ENCODE measurements at regions not wholly inside any gene's neighbourhood (a gene's known extent, or its start where the extent isn't known, plus 50 kb on each side); places are given as distances from the start of the nearest gene placed in this dataset.

DNA sequence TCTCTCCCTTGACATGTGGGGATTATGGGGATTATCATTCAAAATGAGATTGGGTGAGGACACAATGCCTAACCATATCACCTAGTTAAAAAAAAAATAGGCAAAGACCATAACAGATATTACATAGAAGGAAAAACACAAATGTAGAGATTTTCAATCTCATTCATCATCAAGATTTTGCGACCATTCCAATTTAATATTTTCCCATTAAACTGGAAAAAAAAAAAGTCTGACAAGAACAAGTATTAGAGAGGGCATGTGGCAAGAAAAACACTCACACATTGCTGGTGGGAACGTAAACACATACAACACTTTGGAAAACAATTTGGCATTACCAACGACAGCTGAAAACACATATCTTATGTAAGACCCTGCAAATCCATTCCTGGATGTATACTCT, 71.0 kb upstream of the MYCN start (continued):
- TF ChIP-seq E2F5 (CRISPR knock-in tag; IDR thresholded peaks at IDR 0.05) (no peak), CREM (CRISPR knock-in tag; IDR thresholded peaks at IDR 0.05) (no peak), FOXJ3 (CRISPR knock-in tag; IDR thresholded peaks at IDR 0.05; ENCODE audit: borderline replicate concordance) (no peak), NR3C1 (CRISPR knock-in tag; conservative IDR thresholded peaks at IDR 0.05; ENCODE audit: low read depth) (no peak), ZBTB21 (CRISPR knock-in tag; IDR thresholded peaks at IDR 0.05; ENCODE audit: borderline replicate concordance) (no peak), OVOL2 (CRISPR knock-in tag; IDR thresholded peaks at IDR 0.05; ENCODE audit: borderline replicate concordance) (no peak), SMAD4 (CRISPR knock-in tag; IDR thresholded peaks at IDR 0.05) (no peak), IRF2 (CRISPR knock-in tag; IDR thresholded peaks at IDR 0.05; ENCODE audit: borderline replicate concordance, low read depth) (no peak), ZNF317 (CRISPR knock-in tag; IDR thresholded peaks at IDR 0.05; ENCODE audit: borderline replicate concordance, low read depth) (no peak)
- TF ChIP-seq, protein P1, sequence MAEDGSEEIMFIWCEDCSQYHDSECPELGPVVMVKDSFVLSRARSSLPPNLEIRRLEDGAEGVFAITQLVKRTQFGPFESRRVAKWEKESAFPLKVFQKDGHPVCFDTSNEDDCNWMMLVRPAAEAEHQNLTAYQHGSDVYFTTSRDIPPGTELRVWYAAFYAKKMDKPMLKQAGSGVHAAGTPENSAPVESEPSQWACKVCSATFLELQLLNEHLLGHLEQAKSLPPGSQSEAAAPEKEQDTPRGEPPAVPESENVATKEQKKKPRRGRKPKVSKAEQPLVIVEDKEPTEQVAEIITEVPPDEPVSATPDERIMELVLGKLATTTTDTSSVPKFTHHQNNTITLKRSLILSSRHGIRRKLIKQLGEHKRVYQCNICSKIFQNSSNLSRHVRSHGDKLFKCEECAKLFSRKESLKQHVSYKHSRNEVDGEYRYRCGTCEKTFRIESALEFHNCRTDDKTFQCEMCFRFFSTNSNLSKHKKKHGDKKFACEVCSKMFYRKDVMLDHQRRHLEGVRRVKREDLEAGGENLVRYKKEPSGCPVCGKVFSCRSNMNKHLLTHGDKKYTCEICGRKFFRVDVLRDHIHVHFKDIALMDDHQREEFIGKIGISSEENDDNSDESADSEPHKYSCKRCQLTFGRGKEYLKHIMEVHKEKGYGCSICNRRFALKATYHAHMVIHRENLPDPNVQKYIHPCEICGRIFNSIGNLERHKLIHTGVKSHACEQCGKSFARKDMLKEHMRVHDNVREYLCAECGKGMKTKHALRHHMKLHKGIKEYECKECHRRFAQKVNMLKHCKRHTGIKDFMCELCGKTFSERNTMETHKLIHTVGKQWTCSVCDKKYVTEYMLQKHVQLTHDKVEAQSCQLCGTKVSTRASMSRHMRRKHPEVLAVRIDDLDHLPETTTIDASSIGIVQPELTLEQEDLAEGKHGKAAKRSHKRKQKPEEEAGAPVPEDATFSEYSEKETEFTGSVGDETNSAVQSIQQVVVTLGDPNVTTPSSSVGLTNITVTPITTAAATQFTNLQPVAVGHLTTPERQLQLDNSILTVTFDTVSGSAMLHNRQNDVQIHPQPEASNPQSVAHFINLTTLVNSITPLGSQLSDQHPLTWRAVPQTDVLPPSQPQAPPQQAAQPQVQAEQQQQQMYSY (CRISPR knock-in tag; IDR thresholded peaks at IDR 0.05) = no peak
- TF ChIP-seq, protein P2, sequence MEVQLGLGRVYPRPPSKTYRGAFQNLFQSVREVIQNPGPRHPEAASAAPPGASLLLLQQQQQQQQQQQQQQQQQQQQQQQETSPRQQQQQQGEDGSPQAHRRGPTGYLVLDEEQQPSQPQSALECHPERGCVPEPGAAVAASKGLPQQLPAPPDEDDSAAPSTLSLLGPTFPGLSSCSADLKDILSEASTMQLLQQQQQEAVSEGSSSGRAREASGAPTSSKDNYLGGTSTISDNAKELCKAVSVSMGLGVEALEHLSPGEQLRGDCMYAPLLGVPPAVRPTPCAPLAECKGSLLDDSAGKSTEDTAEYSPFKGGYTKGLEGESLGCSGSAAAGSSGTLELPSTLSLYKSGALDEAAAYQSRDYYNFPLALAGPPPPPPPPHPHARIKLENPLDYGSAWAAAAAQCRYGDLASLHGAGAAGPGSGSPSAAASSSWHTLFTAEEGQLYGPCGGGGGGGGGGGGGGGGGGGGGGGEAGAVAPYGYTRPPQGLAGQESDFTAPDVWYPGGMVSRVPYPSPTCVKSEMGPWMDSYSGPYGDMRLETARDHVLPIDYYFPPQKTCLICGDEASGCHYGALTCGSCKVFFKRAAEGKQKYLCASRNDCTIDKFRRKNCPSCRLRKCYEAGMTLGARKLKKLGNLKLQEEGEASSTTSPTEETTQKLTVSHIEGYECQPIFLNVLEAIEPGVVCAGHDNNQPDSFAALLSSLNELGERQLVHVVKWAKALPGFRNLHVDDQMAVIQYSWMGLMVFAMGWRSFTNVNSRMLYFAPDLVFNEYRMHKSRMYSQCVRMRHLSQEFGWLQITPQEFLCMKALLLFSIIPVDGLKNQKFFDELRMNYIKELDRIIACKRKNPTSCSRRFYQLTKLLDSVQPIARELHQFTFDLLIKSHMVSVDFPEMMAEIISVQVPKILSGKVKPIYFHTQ (CRISPR knock-in tag; IDR thresholded peaks at IDR 0.05) = no peak
- TF ChIP-seq, protein P3, sequence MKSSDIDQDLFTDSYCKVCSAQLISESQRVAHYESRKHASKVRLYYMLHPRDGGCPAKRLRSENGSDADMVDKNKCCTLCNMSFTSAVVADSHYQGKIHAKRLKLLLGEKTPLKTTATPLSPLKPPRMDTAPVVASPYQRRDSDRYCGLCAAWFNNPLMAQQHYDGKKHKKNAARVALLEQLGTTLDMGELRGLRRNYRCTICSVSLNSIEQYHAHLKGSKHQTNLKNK (CRISPR knock-in tag; IDR thresholded peaks at IDR 0.05) = no peak

DNA sequence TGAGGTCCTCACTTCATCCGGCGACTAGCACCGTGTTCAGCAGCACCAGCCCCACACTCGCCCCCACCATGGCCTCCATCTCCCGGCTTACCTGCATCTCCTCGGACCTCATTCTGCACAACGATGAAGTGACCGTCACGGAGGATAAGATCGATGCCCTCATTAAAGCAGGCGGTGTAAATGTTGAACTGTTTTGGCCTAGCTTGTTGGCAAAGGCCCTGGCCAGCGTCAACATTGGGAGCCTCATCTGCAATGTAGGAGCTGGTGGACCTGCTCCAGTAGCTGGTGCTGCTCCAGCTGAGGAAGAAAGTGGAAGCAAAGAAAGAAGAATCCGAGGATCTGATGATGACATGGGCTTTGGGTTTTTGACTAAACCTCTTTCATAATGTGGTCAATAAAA, 70.5 kb upstream of the MYCN start:
- CTCF ChIA-PET = no interaction called here
- H3K36me3 Mint-ChIP-seq = peaks cover 3% of the 10 kb centered on the region
- H3K4me1 Mint-ChIP-seq = peaks cover 6% of the 10 kb centered on the region
- peaks cover 11% of the 10 kb centered on the region for H3K9me3 Mint-ChIP-seq
- H3K27me3 Mint-ChIP-seq (ENCODE audit: low read depth) = peaks cover 4% of the 10 kb centered on the region; the same call in 1 of the 2 replicates
- ATAC-seq = no peak
- POLR2A ChIA-PET = no interaction called here
- H3K27ac Mint-ChIP-seq = no peak overlapping the region
- no peak for DNase-seq (ENCODE audit: low spot score)
- H3K4me3 Mint-ChIP-seq = no peak overlapping the region
- TF ChIP-seq, protein P1 (CRISPR knock-in tag; IDR thresholded peaks at IDR 0.05) = no peak
- TF ChIP-seq TCF7 (CRISPR knock-in tag; IDR thresholded peaks at IDR 0.05; ENCODE audit: low read depth) (no peak), ZNF532 (CRISPR knock-in tag; IDR thresholded peaks at IDR 0.05; ENCODE audit: borderline replicate concordance) (no peak), ZNF281 (CRISPR knock-in tag; IDR thresholded peaks at IDR 0.05) (no peak), CREB1 (CRISPR knock-in tag; IDR thresholded peaks at IDR 0.05) (no peak)
